ENCODE measurements at regions not wholly inside any gene's neighbourhood (a gene's known extent, or its start where the extent isn't known, plus 50 kb on each side); places are given as distances from the start of the nearest gene placed in this dataset.
"Not testable (repeated sequence)": the region's sequence is repeated elsewhere in the genome, so short reads cannot be mapped to it uniquely, and the experiment has no call there.

GRCh38 chr6:166237617-166238016 is 70.0 kb upstream of the TBXT start:
- Histone ChIP-seq H3K4me3 (ENCODE audit: low read length) (no peak overlapping the region), H3K9ac (ENCODE audit: low read length) (no peak overlapping the region), H3K9me3 (ENCODE audit: control insufficient read depth, low read length) (no peaks in the 10 kb centered on the region), H3K36me3 (ENCODE audit: control insufficient read depth, insufficient read depth, low read length, severe bottlenecking) (no peaks in the 10 kb centered on the region), H3K4me1 (ENCODE audit: control insufficient read depth, insufficient read depth, low read length) (no peaks in the 10 kb centered on the region), H3K27me3 (replicated peaks; ENCODE audit: control insufficient read depth, insufficient read depth, low read length) (peaks cover 32% of the 10 kb centered on the region)
- no peak for DNase-seq (ENCODE audit: low read depth)

- Histone ChIP-seq H3K4me1 (ENCODE audit: control insufficient read depth, insufficient read depth, low read length) (no peaks in the 10 kb centered on the region), H3K4me3 (ENCODE audit: low read length) (no peak overlapping the region), H3K9ac (ENCODE audit: low read length) (no peak overlapping the region), H3K9me3 (ENCODE audit: control insufficient read depth, low read length) (no peaks in the 10 kb centered on the region), H3K36me3 (ENCODE audit: control insufficient read depth, insufficient read depth, low read length, severe bottlenecking) (no peaks in the 10 kb centered on the region), H3K27me3 (replicated peaks; ENCODE audit: control insufficient read depth, insufficient read depth, low read length) (peaks cover 24% of the 10 kb centered on the region)
- DNase-seq (ENCODE audit: low read depth) = no peak
Observed at GRCh38 chr6:166236596-166236995, 68.9 kb upstream of the TBXT start.

- Histone ChIP-seq H3K36me3 (ENCODE audit: control insufficient read depth, insufficient read depth, low read length, severe bottlenecking) (no peaks in the 10 kb centered on the region), H3K4me3 (ENCODE audit: low read length) (no peak overlapping the region), H3K9ac (ENCODE audit: low read length) (no peak overlapping the region), H3K4me1 (ENCODE audit: control insufficient read depth, insufficient read depth, low read length) (no peaks in the 10 kb centered on the region), H3K27me3 (replicated peaks; ENCODE audit: control insufficient read depth, insufficient read depth, low read length) (peaks cover 24% of the 10 kb centered on the region), H3K9me3 (ENCODE audit: control insufficient read depth, low read length) (no peaks in the 10 kb centered on the region)
- no peak for DNase-seq (ENCODE audit: low read depth)
Observed at GRCh38 chr6:166235666-166236292, 68.1 kb upstream of the TBXT start.

GRCh38 chr6:166231181-166231580 is 63.5 kb upstream of the TBXT start:
- not testable (repeated sequence) for H3K4me3 ChIP-seq (ENCODE audit: low read length); H3K4me1 ChIP-seq (ENCODE audit: control insufficient read depth, insufficient read depth, low read length); H3K9ac ChIP-seq (ENCODE audit: low read length); DNase-seq (ENCODE audit: low read depth); H3K9me3 ChIP-seq (ENCODE audit: control insufficient read depth, low read length); H3K36me3 ChIP-seq (ENCODE audit: control insufficient read depth, insufficient read depth, low read length, severe bottlenecking)
- peaks cover 24% of the 10 kb centered on the region for H3K27me3 ChIP-seq (replicated peaks; ENCODE audit: control insufficient read depth, insufficient read depth, low read length)

GRCh38 chr6:166228839-166229528 is 61.3 kb upstream of the TBXT start:
- Histone ChIP-seq H3K4me1 (ENCODE audit: control insufficient read depth, insufficient read depth, low read length) (no peaks in the 10 kb centered on the region), H3K27me3 (replicated peaks; ENCODE audit: control insufficient read depth, insufficient read depth, low read length) (peaks cover 27% of the 10 kb centered on the region), H3K9ac (ENCODE audit: low read length) (no peak overlapping the region), H3K9me3 (ENCODE audit: control insufficient read depth, low read length) (no peaks in the 10 kb centered on the region), H3K36me3 (ENCODE audit: control insufficient read depth, insufficient read depth, low read length, severe bottlenecking) (no peaks in the 10 kb centered on the region), H3K4me3 (ENCODE audit: low read length) (no peak overlapping the region)
- no peak for DNase-seq (ENCODE audit: low read depth)

GRCh38 chr6:166228425-166228824 is 60.8 kb upstream of the TBXT start:
- no peak for DNase-seq (ENCODE audit: low read depth)
- no peaks in the 10 kb centered on the region for H3K9me3 ChIP-seq (ENCODE audit: control insufficient read depth, low read length)
- H3K27me3 ChIP-seq (replicated peaks; ENCODE audit: control insufficient read depth, insufficient read depth, low read length) = peaks cover 32% of the 10 kb centered on the region
- no peak overlapping the region for H3K9ac ChIP-seq (ENCODE audit: low read length)
- no peak overlapping the region for H3K4me3 ChIP-seq (ENCODE audit: low read length)
- no peaks in the 10 kb centered on the region for H3K4me1 ChIP-seq (ENCODE audit: control insufficient read depth, insufficient read depth, low read length)
- H3K36me3 ChIP-seq (ENCODE audit: control insufficient read depth, insufficient read depth, low read length, severe bottlenecking) = no peaks in the 10 kb centered on the region

GRCh38 chr6:166223079-166223478 is 55.4 kb upstream of the TBXT start:
- no peaks in the 10 kb centered on the region for H3K4me1 ChIP-seq (ENCODE audit: control insufficient read depth, insufficient read depth, low read length)
- no peaks in the 10 kb centered on the region for H3K9me3 ChIP-seq (ENCODE audit: control insufficient read depth, low read length)
- H3K4me3 ChIP-seq (ENCODE audit: low read length) = no peak overlapping the region
- no peaks in the 10 kb centered on the region for H3K36me3 ChIP-seq (ENCODE audit: control insufficient read depth, insufficient read depth, low read length, severe bottlenecking)
- H3K27me3 ChIP-seq (replicated peaks; ENCODE audit: control insufficient read depth, insufficient read depth, low read length) = peaks cover 25% of the 10 kb centered on the region
- no peak for DNase-seq (ENCODE audit: low read depth)
- H3K9ac ChIP-seq (ENCODE audit: low read length) = no peak overlapping the region

GRCh38 chr6:166222631-166223030 is 55.0 kb upstream of the TBXT start:
- DNase-seq (ENCODE audit: low read depth) = no peak
- Histone ChIP-seq H3K4me3 (ENCODE audit: low read length) (no peak overlapping the region), H3K27me3 (replicated peaks; ENCODE audit: control insufficient read depth, insufficient read depth, low read length) (peaks cover 25% of the 10 kb centered on the region), H3K9me3 (ENCODE audit: control insufficient read depth, low read length) (no peaks in the 10 kb centered on the region), H3K9ac (ENCODE audit: low read length) (no peak overlapping the region), H3K4me1 (ENCODE audit: control insufficient read depth, insufficient read depth, low read length) (no peaks in the 10 kb centered on the region), H3K36me3 (ENCODE audit: control insufficient read depth, insufficient read depth, low read length, severe bottlenecking) (no peaks in the 10 kb centered on the region)

- H3K9ac ChIP-seq (ENCODE audit: low read length) = no peak overlapping the region
- peaks cover 16% of the 10 kb centered on the region for H3K27me3 ChIP-seq (replicated peaks; ENCODE audit: control insufficient read depth, insufficient read depth, low read length)
- H3K9me3 ChIP-seq (ENCODE audit: control insufficient read depth, low read length) = no peaks in the 10 kb centered on the region
- DNase-seq (ENCODE audit: low read depth) = no peak
- H3K36me3 ChIP-seq (ENCODE audit: control insufficient read depth, insufficient read depth, low read length, severe bottlenecking) = no peaks in the 10 kb centered on the region
- H3K4me1 ChIP-seq (ENCODE audit: control insufficient read depth, insufficient read depth, low read length) = no peaks in the 10 kb centered on the region
- no peak overlapping the region for H3K4me3 ChIP-seq (ENCODE audit: low read length)
Observed at GRCh38 chr6:166221636-166222035, 54.0 kb upstream of the TBXT start.

- Histone ChIP-seq H3K9me3 (ENCODE audit: control insufficient read depth, low read length) (no peaks in the 10 kb centered on the region), H3K4me3 (ENCODE audit: low read length) (no peak overlapping the region), H3K4me1 (ENCODE audit: control insufficient read depth, insufficient read depth, low read length) (no peaks in the 10 kb centered on the region), H3K36me3 (ENCODE audit: control insufficient read depth, insufficient read depth, low read length, severe bottlenecking) (no peaks in the 10 kb centered on the region), H3K27me3 (replicated peaks; ENCODE audit: control insufficient read depth, insufficient read depth, low read length) (peaks cover 11% of the 10 kb centered on the region), H3K9ac (ENCODE audit: low read length) (no peak overlapping the region)
- no peak for DNase-seq (ENCODE audit: low read depth)
Observed at GRCh38 chr6:166221040-166221439, 53.4 kb upstream of the TBXT start.

All from adipocyte (in vitro differentiated cells).